LNCAP (cell line): ENCODE measurements at regions not wholly inside any gene's neighbourhood (a gene's known extent, or its start where the extent isn't known, plus 50 kb on each side); places are given as distances from the start of the nearest gene placed in this dataset.

Experiments used
- TF ChIP-seq, protein P1 (sequence below): fragments of 450-650 bp; IDR thresholded peaks from 2 replicates; pipeline ENCODE4 v1.5.1; 2017; ENCODE audit warnings: mild to moderate bottlenecking

DNA sequence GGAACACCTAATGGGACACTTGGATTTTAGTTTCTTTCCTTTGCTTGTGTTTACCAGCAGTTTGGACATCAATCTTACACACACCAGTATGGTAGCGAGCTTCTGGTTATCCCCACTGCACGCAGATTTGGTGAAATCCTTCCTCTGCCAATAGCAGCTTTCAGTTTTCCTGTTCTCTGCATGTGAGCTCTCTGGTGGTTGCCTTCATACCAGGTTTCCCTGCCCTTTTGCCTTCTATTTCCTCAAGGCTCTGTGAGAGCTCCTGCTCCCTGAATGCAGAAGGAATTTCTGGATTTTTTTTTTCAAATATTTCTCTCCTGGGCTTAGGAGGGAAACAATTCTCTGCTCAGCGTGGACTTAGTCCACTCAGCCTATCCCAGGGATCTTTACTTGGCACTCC, 93.0 kb upstream of the CCDC91 start:
- TF ChIP-seq, protein P1, sequence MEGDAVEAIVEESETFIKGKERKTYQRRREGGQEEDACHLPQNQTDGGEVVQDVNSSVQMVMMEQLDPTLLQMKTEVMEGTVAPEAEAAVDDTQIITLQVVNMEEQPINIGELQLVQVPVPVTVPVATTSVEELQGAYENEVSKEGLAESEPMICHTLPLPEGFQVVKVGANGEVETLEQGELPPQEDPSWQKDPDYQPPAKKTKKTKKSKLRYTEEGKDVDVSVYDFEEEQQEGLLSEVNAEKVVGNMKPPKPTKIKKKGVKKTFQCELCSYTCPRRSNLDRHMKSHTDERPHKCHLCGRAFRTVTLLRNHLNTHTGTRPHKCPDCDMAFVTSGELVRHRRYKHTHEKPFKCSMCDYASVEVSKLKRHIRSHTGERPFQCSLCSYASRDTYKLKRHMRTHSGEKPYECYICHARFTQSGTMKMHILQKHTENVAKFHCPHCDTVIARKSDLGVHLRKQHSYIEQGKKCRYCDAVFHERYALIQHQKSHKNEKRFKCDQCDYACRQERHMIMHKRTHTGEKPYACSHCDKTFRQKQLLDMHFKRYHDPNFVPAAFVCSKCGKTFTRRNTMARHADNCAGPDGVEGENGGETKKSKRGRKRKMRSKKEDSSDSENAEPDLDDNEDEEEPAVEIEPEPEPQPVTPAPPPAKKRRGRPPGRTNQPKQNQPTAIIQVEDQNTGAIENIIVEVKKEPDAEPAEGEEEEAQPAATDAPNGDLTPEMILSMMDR, result no peak

DNA sequence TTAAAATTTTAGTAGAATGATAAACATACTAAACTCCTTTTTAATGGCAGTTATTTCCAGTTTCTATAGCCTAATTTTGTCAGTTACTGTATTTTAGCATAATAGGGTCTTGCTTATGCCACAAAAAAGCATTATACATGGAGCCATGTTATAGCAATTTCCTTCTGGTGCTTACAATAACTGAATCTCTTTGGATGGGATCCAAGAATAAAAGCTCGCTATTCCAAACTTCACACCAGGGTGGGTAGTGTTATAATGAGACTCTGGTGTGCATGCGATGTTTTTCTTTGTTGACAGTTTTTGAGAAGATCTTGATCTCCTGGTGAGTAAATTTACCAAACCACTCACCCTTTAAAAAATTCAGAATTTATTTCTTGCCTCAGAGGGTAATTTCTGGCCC, 90.4 kb upstream of the CCDC91 start:
- TF ChIP-seq, protein P1, result no peak

DNA sequence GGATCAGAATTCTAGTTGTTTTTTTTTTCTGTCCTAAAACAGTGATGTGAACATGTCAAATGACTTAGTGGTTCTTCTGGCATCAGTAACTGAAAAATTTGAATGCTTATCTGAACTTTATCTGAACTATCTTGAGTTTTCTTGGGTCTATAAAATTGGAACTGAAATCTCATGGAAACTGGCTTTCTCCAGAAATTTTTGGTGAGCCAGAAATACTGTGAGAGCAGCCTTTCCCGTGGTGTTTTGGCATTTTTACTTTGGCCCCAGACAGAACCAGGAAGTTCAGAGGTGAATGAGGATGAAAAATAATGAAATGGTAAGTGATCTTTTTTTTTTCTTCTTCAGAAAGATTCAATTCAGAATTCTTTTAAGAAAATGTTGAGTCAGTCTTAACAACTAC, 89.5 kb upstream of the CCDC91 start:
- TF ChIP-seq, protein P1, result no peak

GRCh38 chr12:28104316-28104715, 85.9 kb upstream of the CCDC91 start:
- TF ChIP-seq, protein P1, result no peak

DNA sequence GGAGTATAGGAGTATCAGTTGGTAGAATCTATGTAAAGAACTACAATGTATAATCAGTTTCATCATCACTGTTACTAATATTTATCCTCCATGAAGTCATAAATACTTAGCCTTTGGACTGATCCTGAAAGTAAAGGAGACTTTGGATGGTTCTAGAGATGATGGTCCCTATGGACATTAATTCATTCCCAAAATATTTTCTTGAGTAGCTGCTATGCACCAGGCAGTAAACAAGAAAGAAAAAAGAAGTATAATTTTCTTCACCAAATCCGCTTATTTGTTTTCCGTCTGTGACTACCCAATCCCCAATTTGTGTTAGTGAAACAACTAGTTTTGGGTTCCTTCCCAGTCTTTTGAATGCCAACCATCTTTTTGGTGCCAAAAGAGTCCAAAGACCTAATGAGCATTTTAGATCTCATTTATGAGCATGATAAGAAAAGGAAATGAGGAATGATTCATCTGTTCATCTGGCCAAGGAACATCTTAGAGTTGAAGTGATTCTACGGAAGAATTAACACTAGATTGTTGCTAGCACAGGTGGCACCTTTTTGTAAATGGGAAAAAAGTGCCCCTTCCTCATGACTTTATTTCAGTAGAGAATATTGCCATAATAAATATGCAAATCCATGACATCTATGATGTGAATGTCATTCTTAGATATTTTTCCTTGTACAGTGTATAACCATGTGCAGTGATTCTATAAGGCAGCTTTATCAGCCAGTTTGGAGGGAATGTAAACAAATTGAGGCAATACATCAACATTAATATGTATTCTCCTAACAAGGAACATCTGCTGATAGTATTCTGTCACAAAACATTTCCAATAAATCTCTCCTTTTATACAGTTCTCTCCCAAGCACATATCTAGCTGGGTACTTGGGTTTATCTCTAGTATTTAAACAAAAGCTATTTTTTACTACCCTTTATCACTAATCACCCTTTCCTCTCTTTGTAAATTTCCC, 85.1 kb upstream of the CCDC91 start:
- TF ChIP-seq, protein P1, result no peak

DNA sequence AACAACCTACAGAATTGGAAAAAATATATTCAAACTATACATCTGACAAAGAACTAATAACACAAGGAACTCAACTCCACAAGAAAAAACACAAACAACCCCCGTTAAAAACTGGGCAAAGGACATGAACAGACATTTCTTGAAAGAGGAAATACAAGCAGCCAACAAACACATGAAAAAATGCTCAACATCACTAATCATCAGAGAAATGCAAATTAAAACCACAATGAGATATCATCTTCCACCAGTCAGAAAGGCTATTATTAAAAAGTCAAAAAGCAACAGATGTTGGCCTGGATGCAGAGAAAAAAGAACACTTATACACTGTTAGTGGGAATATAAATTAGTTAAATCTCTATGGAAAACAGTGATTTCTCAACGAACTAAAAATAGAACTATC, 82.6 kb upstream of the CCDC91 start:
- TF ChIP-seq, protein P1, result no peak

DNA sequence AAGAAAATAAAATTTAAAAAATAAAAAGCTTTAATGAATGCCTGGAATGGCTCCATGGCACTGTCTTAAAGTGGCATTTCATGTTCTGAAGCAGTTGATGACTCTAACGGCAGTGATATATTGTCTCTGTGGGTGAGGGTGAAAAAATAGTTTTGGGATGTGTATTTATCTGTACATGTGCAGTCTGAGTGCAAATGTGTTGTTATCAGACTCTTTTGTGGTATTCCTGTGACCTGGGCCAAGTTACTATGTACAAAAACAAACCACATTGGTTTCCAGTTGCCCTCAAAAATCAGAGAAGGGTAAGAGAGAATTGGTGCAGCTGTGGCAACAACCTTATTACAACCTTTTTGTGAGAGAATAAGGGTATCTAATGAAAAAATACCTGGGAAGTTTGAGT, 81.7 kb upstream of the CCDC91 start:
- TF ChIP-seq, protein P1, result no peak
